ENCODE measurements at regions not wholly inside any gene's neighbourhood (a gene's known extent, or its start where the extent isn't known, plus 50 kb on each side); places are given as distances from the start of the nearest gene placed in this dataset.

GRCh38 chr9:31137176-31138160, 1247.0 kb upstream of the ACO1 start:
- TF ChIP-seq POLR2A (IDR thresholded peaks at IDR 0.05) = no peak
- no peak for TF ChIP-seq CTCF (IDR thresholded peaks at IDR 0.05)

Measured in ovary (tissue), 3 donors.